ENCODE measurements at regions not wholly inside any gene's neighbourhood (a gene's known extent, or its start where the extent isn't known, plus 50 kb on each side); places are given as distances from the start of the nearest gene placed in this dataset.

DNA sequence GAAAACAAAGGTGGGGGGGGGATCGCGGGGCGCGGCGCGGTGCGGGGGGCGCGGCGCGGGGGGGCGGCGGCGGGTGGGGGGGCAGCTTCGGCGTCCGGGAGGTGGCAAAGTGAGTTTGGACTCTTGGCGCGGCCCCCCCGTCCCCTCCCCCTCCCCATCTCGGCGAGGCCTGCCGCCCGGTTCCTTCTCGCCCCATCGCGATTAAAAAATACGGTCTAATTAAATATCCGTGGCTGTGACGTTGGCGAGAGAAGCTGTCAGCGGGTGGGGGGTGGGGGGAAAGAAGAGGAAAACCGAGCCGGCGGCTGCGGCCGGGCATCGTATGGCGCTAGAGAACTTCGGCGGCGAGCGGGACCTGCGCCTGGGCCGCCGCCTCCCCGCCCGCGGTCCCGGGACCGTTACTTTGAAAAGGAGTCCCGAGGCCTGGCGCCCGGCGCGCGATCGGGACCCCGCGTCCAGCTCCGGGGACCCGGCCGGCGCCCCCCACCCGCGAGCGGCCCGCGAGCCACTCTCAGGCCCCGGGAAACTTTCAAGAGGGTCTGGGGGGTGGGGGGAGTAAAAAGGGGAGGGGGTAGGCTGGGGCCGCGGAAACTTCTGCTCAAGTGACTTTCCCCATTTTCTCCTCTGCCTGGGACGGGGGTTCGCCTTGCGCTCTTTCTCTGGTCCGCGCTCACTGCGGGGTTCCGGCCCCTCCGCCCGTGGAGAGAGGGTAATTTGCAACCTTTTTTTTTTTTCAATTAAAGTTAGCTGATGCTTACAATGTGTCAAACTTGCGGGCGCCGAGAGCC is 146.3 kb upstream of the ZNF536 start (continued):
- TF ChIP-seq CHD7 (IDR thresholded peaks at IDR 0.05; ENCODE audit: insufficient replicate concordance, low read length) (no peak), CTCF (IDR thresholded peaks at IDR 0.05; ENCODE audit: control extremely low read depth in 1 of 3, insufficient read depth in 1 of 3, low read depth in 1 of 3, low read length in 3 of 3) (no peak), POLR2AphosphoS5 (IDR thresholded peaks at IDR 0.05; ENCODE audit: low read depth, low read length) (no peak), RXRA (IDR thresholded peaks at IDR 0.05; ENCODE audit: insufficient read depth, low read depth, low read length) (no peak), YY1 (IDR thresholded peaks at IDR 0.05; ENCODE audit: low read depth, low read length) (0 out of 2 replicates have a peak, but pooled peaks have one; percentile 48), CHD2 (IDR thresholded peaks at IDR 0.05; ENCODE audit: low read length) (no peak), HDAC6 (IDR thresholded peaks at IDR 0.05; ENCODE audit: low read depth, low read length) (no peak), KDM4A (IDR thresholded peaks at IDR 0.05; ENCODE audit: low read depth, low read length, severe bottlenecking) (peak; percentile 22)

All from H1 (cell line).